ENCODE measurements at regions not wholly inside any gene's neighbourhood (a gene's known extent, or its start where the extent isn't known, plus 50 kb on each side); places are given as distances from the start of the nearest gene placed in this dataset.

- H3K27ac Mint-ChIP-seq (ENCODE audit: unreplicated experiment), result no peak overlapping the region
- peaks cover 2% of the 10 kb centered on the region for H3K27me3 Mint-ChIP-seq (ENCODE audit: unreplicated experiment)
- H3K4me3 Mint-ChIP-seq (ENCODE audit: unreplicated experiment), result no peak overlapping the region
- TF ChIP-seq CTCF (IDR thresholded peaks at IDR 0.05; ENCODE audit: unreplicated experiment), result no peak
- DNase-seq (ENCODE audit: low spot score), result no peak
- H3K9me3 Mint-ChIP-seq (ENCODE audit: unreplicated experiment), result no peaks in the 10 kb centered on the region
- no peaks in the 10 kb centered on the region for H3K36me3 Mint-ChIP-seq (ENCODE audit: low read depth, unreplicated experiment)
- no peaks in the 10 kb centered on the region for H3K4me1 Mint-ChIP-seq (ENCODE audit: unreplicated experiment)
Measured at GRCh38 chr2:225773148-225773547, 373.6 kb downstream of the NYAP2 start.

- no peak for DNase-seq (ENCODE audit: low spot score)
- TF ChIP-seq CTCF (IDR thresholded peaks at IDR 0.05; ENCODE audit: unreplicated experiment), result no peak
- Mint-ChIP-seq H3K27me3 (ENCODE audit: unreplicated experiment) (peaks cover 2% of the 10 kb centered on the region), H3K36me3 (ENCODE audit: low read depth, unreplicated experiment) (no peaks in the 10 kb centered on the region), H3K27ac (ENCODE audit: unreplicated experiment) (no peak overlapping the region), H3K4me1 (ENCODE audit: unreplicated experiment) (no peaks in the 10 kb centered on the region), H3K4me3 (ENCODE audit: unreplicated experiment) (no peak overlapping the region), H3K9me3 (ENCODE audit: unreplicated experiment) (no peaks in the 10 kb centered on the region)
Measured at GRCh38 chr2:225771701-225772100, 372.2 kb downstream of the NYAP2 start.

GRCh38 chr2:225768741-225769140, 369.2 kb downstream of the NYAP2 start:
- Mint-ChIP-seq H3K9me3 (ENCODE audit: unreplicated experiment) (no peaks in the 10 kb centered on the region), H3K27me3 (ENCODE audit: unreplicated experiment) (no peaks in the 10 kb centered on the region), H3K36me3 (ENCODE audit: low read depth, unreplicated experiment) (no peaks in the 10 kb centered on the region), H3K27ac (ENCODE audit: unreplicated experiment) (no peak overlapping the region), H3K4me3 (ENCODE audit: unreplicated experiment) (no peak overlapping the region), H3K4me1 (ENCODE audit: unreplicated experiment) (no peaks in the 10 kb centered on the region)
- DNase-seq (ENCODE audit: low spot score), result no peak
- TF ChIP-seq CTCF (IDR thresholded peaks at IDR 0.05; ENCODE audit: unreplicated experiment), result no peak

GRCh38 chr2:225766431-225766830, 366.9 kb downstream of the NYAP2 start:
- Mint-ChIP-seq H3K4me1 (ENCODE audit: unreplicated experiment) (no peaks in the 10 kb centered on the region), H3K27me3 (ENCODE audit: unreplicated experiment) (no peaks in the 10 kb centered on the region), H3K36me3 (ENCODE audit: low read depth, unreplicated experiment) (no peaks in the 10 kb centered on the region)

GRCh38 chr2:225765820-225766219, 366.3 kb downstream of the NYAP2 start:
- Mint-ChIP-seq H3K9me3 (ENCODE audit: unreplicated experiment) (no peaks in the 10 kb centered on the region), H3K27me3 (ENCODE audit: unreplicated experiment) (no peaks in the 10 kb centered on the region), H3K36me3 (ENCODE audit: low read depth, unreplicated experiment) (no peaks in the 10 kb centered on the region), H3K4me1 (ENCODE audit: unreplicated experiment) (no peaks in the 10 kb centered on the region), H3K27ac (ENCODE audit: unreplicated experiment) (no peak overlapping the region), H3K4me3 (ENCODE audit: unreplicated experiment) (no peak overlapping the region)
- DNase-seq (ENCODE audit: low spot score), result no peak
- TF ChIP-seq CTCF (IDR thresholded peaks at IDR 0.05; ENCODE audit: unreplicated experiment), result no peak

More at GRCh38 chr2:225766431-225766830, 366.9 kb downstream of the NYAP2 start:
- H3K9me3 Mint-ChIP-seq (ENCODE audit: unreplicated experiment), result no peaks in the 10 kb centered on the region
- TF ChIP-seq CTCF (IDR thresholded peaks at IDR 0.05; ENCODE audit: unreplicated experiment), result no peak
- no peak overlapping the region for H3K4me3 Mint-ChIP-seq (ENCODE audit: unreplicated experiment)
- no peak for DNase-seq (ENCODE audit: low spot score)
- no peak overlapping the region for H3K27ac Mint-ChIP-seq (ENCODE audit: unreplicated experiment)

Measured in endothelial cell (in vitro differentiated cells).